COLO668 (cell line): ENCODE measurements at regions not wholly inside any gene's neighbourhood (a gene's known extent, or its start where the extent isn't known, plus 50 kb on each side); places are given as distances from the start of the nearest gene placed in this dataset.

Experiments
- DNase-seq: peaks from one replicate; lab custom pipeline; 2025; ENCODE audit not compliant: unreplicated experiment; lab: John Stamatoyannopoulos, UW

DNA sequence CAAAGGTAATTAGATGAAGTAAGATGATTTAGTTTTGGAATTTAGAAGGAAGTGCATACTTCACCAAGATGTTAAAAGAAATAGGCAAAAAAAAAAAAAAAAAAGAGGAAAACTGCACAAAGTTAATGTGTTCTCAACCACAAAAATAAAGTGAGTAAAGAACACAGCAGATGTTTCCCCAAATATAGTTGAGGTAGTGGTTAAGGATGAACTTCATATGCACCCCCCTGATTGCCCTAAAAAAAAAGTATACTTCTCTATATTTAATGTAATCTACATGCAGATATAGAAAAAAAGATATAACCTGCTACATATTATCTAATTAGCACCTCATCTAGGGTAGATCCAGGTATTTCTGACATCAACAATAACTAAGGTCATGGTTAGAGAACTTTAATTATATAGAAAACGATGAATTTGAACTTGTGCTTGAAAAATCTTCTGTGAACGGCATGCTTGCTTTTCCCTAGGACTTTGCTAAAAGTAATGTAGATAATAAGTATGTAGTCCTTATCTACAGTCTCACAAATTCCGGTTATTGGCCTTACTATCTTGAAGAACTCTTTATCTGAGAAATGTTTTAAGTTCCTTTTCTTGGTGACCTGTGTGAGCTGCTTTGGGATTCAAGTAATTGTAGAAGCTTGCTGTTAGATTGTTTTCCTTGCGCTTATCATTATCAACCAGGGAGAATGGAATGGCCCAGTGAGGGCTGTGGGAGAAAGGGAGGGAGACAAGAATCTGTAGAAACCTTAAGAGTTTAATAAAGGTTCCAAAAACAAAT lies 70.1 kb upstream of the LRRC7 start:
- DNase-seq: no peak

DNA sequence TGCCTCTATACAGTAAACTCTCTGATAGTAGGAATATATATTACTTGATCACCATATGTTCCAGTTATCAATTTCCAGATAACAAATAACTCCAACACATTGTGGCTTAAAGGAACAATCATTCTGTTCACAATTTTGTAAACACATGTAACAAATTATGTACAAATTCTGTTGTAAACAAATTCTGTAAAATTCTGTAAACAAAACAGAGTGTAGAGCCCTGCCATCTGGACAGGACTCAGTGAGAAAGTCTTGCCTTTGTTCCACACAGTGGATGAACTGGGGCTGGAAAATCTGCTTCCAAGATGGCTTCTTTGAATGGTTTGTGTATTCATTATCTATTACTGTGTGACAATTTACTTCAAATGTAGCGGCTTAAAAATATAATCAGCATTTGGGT lies 69.0 kb upstream of the LRRC7 start:
- DNase-seq: no peak

DNA sequence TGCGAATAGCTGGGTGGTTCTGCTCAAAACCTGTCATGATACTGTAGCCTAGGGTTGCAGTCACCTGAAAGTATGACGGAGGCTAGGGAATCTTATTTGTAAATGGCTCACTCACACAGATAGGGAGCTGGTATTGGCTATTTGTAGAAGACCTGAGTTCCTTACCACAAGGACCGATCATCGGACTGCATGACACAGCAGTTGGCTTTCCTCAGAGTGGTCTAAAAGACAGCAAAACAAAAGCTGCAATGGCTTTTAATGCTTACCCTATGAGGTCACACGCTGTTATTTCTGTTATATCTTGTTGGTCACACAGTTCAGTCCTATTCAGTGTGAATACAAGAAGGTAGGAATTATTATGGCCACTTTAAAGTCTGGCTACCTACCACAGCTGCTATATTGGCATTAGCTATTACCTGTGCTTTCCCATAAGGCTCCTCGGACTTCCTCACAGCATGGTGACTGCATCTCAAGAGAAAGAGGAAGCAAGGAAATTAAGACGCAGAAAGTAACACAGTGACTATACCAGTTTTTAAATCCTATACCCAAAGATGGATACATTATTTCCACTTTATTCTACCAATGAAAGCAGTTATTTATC lies 68.4 kb upstream of the LRRC7 start:
- no peak for DNase-seq

DNA sequence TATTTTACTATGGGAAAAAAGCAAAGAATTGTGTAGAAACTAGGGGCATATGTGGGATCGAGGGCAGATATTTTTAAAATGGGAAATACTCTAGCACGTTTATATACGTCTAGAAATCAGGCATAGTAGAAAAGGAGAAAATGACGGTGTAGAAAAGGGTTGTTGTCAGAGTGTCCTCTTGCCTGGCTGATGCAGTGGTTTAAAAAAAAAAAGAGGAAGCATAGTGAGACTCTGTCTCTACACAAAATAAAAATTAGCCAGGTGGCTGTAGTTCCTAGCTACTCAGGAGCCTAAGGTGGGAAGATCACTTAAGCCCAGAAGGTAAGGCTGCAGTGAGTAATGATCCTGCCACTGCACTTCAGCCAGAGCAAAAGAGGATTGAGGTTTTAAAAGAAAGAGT lies 64.7 kb upstream of the LRRC7 start:
- no peak for DNase-seq

DNA sequence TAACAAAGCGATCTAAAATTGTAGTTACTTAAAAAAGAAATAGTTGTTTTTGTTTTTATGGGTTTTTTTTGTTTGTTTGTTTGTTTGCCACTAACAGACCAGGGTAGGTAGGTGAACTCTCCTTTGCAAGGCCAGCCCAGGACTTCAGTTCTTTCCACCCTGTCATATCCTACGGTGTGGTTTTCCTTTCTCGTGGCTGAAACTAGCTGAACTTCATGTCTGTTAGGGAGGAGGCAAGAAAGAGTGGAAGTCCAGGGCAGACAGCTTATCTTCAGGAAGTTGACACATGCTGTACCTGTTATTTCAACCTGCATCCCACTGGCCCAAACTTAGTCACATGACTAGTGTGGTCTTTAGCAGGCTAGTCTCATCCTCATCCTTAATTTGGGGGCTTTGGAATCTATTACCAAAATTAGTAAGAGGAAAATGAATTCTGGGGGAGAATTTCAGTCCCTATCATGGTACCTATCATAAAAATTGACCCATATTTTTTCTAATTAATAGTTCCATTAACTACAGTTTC lies 62.9 kb upstream of the LRRC7 start:
- DNase-seq: no peak

DNA sequence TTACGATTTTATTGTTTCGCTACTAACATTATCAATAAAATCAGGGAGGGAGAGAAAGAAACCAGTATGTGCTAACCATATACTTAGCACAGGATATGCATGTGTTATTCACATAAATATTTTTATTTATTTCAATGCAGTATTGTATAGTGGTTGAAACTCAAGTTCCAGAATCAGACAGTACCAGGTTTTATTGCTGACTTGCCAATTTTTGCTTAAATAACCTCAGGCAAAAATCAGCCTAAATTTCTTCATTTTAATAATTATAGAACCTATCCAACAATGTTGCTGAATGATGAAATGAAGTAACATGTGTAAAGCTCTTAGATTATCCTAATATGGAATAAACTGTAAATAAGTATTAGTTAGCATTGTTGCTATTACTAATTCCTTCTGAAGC lies 61.4 kb upstream of the LRRC7 start:
- no peak for DNase-seq

DNA sequence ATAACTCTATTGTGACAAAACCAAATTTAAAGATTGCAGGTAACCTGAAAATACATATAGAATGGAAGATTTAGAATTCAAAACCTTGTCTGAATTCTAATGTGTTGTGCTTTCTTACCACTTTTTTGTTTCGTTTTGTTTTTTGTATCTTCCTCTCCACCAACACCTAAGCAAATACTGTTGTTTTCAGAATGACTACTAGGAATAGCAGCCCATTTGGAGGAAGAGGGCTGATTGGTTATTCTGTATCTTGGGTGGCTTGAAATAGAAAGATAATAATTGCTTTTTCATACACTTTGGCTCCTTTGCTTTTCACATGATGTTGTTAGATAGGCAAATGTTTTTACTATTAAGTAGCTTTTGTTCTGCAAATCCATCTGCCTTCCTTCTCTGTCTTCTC lies 61.0 kb upstream of the LRRC7 start:
- no peak for DNase-seq

DNA sequence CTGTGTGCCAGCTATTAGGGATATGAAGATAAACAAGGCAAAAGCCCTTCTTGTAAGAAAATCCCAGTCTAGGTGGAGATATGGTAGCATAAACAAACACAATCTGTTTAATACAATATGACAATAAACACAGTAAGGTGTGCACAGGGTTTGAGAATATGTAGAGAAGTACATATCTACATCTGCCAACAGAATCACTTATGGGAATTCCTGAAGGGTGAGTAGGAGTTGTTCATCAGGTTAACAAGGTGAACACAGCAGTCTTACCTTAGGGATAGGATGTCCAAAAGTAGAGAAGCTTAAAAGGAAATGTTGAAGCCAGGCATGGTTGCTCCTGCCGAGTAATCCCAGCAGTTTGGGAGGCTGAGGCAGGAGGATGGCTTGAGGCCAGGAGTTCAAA lies 57.7 kb upstream of the LRRC7 start:
- DNase-seq: no peak

DNA sequence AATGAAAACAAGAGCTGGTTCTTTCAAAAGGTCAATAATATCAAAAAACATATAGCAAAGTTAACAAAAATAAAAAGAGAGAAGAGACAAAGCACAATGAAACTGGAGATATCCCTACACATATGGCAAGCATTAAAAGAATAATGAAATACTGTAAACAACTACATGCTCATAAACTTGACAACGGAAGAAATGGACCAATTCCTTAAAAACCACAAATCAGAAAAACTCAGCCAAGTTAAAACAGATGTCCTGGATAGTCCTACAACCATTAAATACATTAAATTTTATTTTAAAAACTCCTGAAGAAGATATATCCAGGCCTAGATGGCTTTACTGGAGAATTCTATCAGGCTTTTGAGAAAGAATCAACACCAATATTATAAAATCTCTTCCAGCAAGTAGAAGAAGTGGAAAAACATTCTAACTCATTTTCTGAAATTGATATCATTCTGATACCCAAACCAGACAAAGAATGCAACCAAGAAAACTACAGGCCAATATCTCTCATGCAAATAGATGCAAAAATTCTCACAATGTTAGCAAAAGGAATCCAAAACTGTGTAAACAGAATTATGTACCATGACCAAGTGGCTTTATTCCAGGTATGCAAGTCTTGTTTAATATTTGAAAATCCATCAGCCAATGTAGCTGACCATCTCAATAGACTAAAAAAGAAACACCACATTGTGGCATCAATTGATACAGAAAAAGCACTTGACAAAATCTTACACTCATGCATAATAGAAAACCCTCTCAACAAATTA lies 56.1 kb upstream of the LRRC7 start:
- DNase-seq: no peak

DNA sequence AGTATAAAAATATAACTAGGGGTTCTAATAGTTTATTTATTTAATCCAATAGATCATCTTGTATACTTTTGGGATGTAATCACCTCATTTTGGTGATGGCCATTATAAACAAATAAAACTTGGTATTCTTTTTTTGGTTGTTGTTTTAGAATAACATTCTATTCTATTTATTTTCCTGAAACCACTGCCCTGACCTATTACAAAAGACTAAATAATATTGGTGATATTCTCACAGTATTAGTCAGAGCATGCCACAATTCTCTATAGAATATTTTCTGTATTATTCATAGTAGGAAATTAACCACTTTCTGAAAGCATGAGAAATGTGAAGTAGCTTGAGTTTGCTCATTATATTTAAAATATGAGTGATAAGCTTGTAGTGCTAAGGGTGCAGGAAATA lies 54.1 kb upstream of the LRRC7 start:
- no peak for DNase-seq
